ENCODE measurements at regions not wholly inside any gene's neighbourhood (a gene's known extent, or its start where the extent isn't known, plus 50 kb on each side); places are given as distances from the start of the nearest gene placed in this dataset.

DNA sequence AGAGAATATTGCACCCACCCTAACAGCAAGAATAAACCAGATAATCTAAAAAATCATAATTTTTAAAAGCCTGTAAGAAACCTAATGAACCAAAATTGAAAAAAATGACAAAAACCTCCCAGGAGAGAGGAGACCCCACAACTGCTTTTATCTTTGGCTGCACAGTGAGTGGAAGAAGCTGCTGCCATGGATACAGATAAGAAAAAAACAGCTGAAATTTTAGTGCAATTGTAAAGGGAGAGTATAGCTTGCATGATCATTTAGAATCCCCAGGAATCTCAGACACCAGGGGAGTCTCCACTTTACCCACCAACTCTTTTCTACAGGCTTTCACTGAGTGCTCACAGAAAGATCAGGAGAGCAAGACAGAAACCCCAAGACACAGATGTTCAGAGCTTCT, 338.1 kb upstream of the NCKAP5 start:
- TF ChIP-seq POLR2A (IDR thresholded peaks at IDR 0.05; ENCODE audit: low read depth) (no peak), POLR2AphosphoS5 (IDR thresholded peaks at IDR 0.05) (no peak), EP300 (IDR thresholded peaks at IDR 0.05) (no peak)
- TF ChIP-seq, protein P1, sequence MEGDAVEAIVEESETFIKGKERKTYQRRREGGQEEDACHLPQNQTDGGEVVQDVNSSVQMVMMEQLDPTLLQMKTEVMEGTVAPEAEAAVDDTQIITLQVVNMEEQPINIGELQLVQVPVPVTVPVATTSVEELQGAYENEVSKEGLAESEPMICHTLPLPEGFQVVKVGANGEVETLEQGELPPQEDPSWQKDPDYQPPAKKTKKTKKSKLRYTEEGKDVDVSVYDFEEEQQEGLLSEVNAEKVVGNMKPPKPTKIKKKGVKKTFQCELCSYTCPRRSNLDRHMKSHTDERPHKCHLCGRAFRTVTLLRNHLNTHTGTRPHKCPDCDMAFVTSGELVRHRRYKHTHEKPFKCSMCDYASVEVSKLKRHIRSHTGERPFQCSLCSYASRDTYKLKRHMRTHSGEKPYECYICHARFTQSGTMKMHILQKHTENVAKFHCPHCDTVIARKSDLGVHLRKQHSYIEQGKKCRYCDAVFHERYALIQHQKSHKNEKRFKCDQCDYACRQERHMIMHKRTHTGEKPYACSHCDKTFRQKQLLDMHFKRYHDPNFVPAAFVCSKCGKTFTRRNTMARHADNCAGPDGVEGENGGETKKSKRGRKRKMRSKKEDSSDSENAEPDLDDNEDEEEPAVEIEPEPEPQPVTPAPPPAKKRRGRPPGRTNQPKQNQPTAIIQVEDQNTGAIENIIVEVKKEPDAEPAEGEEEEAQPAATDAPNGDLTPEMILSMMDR (IDR thresholded peaks at IDR 0.05) = no peak

Data from esophagus muscularis mucosa (tissue), 4 donors.